Large intestine (tissue), 3 donors: ENCODE measurements at regions not wholly inside any gene's neighbourhood (a gene's known extent, or its start where the extent isn't known, plus 50 kb on each side); places are given as distances from the start of the nearest gene placed in this dataset.

Source experiments
- DNase-seq, 2 donors: peaks; one replicate each; pipeline versions ENCODE4 v3.0.0 to v3.0.0-alpha.2; 2013
- H3K27ac ChIP-seq: one replicate; pipeline ENCODE4 v1.5.1; 2013; ENCODE audit warnings: low read length
- H3K27me3 ChIP-seq: 2 replicates; pipeline ENCODE4 v1.6.1; 2013; ENCODE audit warnings: low read length; ENCODE audit not compliant: control insufficient read depth, insufficient read depth
- H3K36me3 ChIP-seq: 2 replicates; pipeline ENCODE4 v1.6.1; 2013; ENCODE audit warnings: low read length; ENCODE audit not compliant: control insufficient read depth, insufficient read depth
- H3K4me1 ChIP-seq: one replicate; pipeline ENCODE4 v1.6.1; 2013; ENCODE audit warnings: low read length; ENCODE audit not compliant: control insufficient read depth, insufficient read depth
- H3K4me3 ChIP-seq: one replicate; pipeline ENCODE4 v1.5.1; 2013; ENCODE audit warnings: low read length
- H3K9me3 ChIP-seq: one replicate; pipeline ENCODE4 v1.6.1; 2013; ENCODE audit warnings: mild to moderate bottlenecking, low read depth, low read length, moderate library complexity; ENCODE audit not compliant: control insufficient read depth
- WGBS: methylation state at CpG from one replicate; pipeline ENCODE4 v1.1.5; 2013; ENCODE audit warnings: low lambda C conversion rate; ENCODE audit not compliant: insufficient coverage; 5-methylcytosine and 5-hydroxymethylcytosine counted together

DNA sequence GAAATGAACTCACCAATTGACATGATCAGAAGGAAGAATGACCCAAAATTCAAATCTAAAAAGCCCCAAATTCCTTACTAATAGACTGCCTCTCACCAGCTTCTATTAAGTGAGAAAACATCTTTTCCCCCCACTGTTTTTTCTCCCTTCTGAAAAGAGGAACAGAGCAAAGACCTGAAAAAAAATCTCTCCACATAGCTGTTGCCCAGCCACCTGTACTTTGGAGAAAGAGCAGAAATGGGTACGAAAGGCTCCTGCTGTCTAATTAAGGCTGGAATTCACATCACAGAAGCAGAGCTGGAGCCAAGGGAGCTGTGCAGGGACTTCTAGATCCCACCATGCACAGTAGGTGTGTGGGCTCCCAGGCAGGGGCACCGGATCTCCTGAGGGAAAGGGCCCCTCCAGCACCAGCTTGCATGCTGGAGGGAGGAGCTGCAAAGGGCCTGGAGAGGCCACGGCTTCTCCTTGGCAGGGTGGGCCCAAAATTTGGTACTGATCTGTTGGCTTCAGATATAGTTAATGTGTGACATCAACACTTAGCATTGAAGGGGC, 73.2 kb upstream of the DUSP22 start:
- Histone ChIP-seq H3K9me3 (no peaks in the 10 kb centered on the region), H3K4me1 (no peaks in the 10 kb centered on the region), H3K27me3 (peaks cover 27% of the 10 kb centered on the region), H3K36me3 (no peaks in the 10 kb centered on the region), H3K27ac (no peak overlapping the region), H3K4me3 (no peak overlapping the region)
- no CpG with 5 or more reads among the region's 3 CpGs for WGBS
- DNase-seq: no peak

DNA sequence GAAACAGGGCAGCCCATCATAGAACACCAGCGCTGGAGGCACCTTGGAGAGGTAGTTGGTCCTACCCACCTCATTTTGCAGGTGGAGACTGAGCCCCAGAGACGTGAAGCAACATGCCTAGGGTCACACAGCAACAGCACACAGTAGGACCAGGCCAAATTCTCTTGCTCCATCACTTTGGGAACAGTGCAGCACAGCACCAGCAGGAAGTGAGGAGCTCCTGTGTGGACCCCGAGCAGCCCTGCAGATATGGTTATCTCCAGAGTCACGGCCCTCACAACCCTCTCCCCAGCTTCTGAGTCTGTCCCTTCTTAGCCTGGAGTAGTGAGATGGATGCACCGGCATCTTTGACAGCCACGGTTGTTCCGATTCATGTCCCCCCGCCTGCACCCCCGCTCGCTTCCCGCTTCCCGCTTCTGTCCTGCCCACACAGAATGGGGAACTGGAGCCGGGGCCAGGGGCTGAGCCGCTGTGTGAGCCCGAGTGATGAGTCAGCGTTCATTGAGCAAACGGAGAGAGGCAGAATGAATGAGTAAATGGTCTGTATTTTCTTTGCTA, 72.6 kb upstream of the DUSP22 start:
- no peaks in the 10 kb centered on the region for H3K9me3 ChIP-seq
- peaks cover 27% of the 10 kb centered on the region for H3K27me3 ChIP-seq
- no peaks in the 10 kb centered on the region for H3K36me3 ChIP-seq
- no peak for DNase-seq
- no peak overlapping the region for H3K27ac ChIP-seq
- H3K4me1 ChIP-seq: no peaks in the 10 kb centered on the region
- no peak overlapping the region for H3K4me3 ChIP-seq
- WGBS: 5% methylated on average over 4 of the region's 17 CpGs

DNA sequence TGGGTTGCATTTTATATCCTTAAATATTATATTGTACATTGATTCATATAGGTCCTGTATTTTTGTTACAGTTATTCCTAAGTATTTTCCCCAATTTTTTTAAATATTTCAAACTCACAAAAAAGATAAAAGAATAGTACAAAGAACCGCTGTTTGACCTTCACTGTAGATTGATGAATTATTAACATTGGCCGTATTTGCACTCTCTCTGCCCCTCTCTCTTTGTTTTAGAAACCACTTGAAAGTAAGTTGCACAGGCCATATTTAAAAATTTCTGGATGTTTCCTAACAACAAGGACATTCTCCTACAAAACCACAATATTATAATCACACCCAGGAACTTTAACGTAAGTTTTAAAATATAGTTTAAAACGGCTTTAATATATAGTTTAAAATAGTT, 72.0 kb upstream of the DUSP22 start:
- no peaks in the 10 kb centered on the region for H3K9me3 ChIP-seq
- WGBS: 69% methylated on average over 3 of the region's 4 CpGs
- H3K27ac ChIP-seq: no peak overlapping the region
- no peak overlapping the region for H3K4me3 ChIP-seq
- H3K27me3 ChIP-seq: peaks cover 27% of the 10 kb centered on the region
- H3K4me1 ChIP-seq: no peaks in the 10 kb centered on the region
- no peaks in the 10 kb centered on the region for H3K36me3 ChIP-seq
- no peak for DNase-seq

DNA sequence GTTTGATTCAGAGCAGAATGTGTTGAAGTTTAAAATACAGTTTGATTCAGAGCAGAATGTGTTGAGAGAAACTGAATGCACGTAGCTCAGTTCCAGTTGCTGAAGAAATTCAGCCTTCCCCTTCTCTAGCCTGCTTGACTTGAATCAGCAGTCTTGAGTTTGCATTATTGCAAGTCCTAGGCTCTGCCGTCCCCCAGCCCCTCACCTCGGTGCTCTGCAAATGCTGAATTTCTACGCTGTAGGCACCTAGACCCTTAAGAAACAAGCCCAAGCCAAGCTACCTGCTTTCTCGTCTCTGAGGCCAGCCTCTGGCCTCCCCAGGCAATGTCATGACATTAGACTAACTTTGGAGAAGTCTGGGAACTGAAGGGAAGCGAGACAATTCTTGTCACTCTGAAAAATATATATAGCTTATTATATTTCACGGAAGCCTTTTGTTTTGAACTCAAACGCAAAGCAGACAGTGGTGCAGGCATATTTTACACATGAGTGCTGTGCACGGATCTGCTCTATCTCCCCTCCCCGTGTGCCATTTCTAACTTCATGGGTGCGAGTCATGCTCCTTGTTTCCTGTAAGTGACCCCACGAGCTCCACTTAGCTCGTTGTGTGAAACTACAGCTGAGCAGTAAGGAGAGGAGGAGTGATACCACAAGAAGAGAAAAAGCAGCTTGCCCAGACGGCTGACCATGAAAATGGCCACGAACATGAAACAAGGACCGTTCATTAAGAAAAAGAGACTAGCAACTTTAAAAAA, 71.4 kb upstream of the DUSP22 start:
- Histone ChIP-seq H3K36me3 (no peaks in the 10 kb centered on the region), H3K4me1 (no peaks in the 10 kb centered on the region), H3K4me3 (no peak overlapping the region), H3K27ac (no peak overlapping the region), H3K27me3 (peaks cover 27% of the 10 kb centered on the region), H3K9me3 (no peaks in the 10 kb centered on the region)
- DNase-seq: no peak
- 88% methylated on average over 3 of the region's 16 CpGs for WGBS

DNA sequence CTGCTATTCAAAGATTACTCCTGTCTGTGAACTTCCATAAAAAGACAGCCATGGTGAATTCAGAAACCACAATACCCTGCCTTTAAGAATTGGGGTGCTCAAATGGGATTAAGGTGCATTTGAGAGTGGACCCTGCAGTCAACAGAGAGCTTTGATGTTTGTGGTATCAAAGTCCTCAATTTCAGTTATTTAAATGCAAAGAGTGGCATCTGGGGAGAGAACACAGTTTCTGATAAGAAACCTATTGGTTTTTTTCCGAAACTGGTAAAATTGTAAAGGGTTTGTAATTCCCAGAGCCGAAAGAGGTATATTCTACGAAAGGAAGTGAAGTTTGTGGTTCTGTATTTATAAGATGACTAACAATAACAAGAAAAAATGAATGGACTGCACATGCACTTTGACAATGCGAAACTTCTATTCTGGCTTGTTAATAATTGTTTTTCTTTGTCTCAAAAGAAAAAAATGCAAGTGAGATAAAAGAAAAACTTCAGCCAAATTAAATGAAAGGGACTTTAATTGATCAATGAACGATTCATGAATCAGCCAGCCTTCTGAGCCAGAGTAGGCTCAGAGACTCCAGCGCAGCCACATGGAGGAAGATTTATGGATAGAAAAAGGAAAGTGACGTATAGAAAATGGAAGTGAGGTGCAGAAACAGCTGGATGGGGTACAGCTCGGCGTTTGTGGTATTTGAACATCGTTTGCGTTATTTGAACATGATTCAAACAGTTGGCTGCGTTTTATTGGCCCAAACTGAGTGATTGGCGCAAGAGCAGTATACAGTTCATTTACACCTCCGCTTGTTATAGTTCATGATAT, 70.5 kb upstream of the DUSP22 start:
- no peak for DNase-seq
- Histone ChIP-seq H3K4me1 (no peaks in the 10 kb centered on the region), H3K36me3 (no peaks in the 10 kb centered on the region), H3K27ac (no peak overlapping the region), H3K9me3 (no peaks in the 10 kb centered on the region), H3K27me3 (peaks cover 27% of the 10 kb centered on the region), H3K4me3 (no peak overlapping the region)
- 84% methylated on average over 3 of the region's 14 CpGs for WGBS

DNA sequence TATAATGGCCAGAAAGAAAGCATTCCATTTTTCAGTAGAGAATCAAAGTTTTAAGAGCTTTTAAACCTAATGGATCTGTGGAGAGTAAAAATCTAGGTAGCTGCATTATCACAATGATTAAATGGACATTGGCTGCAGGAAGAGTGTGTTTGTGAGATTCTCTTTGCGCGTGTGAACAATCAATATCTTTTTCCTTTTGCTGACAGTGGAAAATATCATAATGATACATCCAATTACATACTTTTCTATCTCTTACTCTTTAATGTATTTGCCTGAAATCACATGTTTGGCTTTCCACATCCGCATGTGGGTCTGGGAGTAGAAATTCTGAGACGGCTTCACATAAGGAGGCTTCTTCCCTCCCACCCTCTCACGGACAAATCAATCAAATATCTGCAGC, 69.8 kb upstream of the DUSP22 start:
- H3K9me3 ChIP-seq: no peaks in the 10 kb centered on the region
- H3K4me3 ChIP-seq: no peak overlapping the region
- no peak for DNase-seq
- H3K27me3 ChIP-seq: peaks cover 27% of the 10 kb centered on the region
- H3K4me1 ChIP-seq: no peaks in the 10 kb centered on the region
- no peak overlapping the region for H3K27ac ChIP-seq
- WGBS: no CpG with 5 or more reads among the region's 5 CpGs
- no peaks in the 10 kb centered on the region for H3K36me3 ChIP-seq

DNA sequence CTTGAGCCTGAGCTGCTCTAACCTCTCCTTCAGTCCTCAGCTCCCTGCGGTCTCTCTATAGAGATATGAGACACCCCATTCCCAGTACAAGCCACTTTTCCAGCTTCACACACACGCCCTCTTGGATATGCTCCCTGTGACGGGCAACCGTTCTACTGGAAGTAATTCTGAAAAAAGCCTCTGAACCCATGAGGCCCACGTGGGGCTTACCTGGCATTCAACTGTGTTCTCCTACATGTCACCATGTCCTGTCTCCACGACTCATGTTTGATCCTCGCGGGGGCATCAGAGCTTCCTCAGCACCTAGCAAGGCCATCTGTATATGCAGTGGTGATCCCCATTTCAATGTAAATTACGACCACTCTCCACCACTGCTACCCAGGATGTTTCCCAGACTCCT, 69.2 kb upstream of the DUSP22 start:
- Histone ChIP-seq H3K27me3 (peaks cover 27% of the 10 kb centered on the region), H3K4me3 (no peak overlapping the region), H3K36me3 (no peaks in the 10 kb centered on the region), H3K4me1 (no peaks in the 10 kb centered on the region), H3K9me3 (no peaks in the 10 kb centered on the region), H3K27ac (no peak overlapping the region)
- DNase-seq: no peak
- no CpG with 5 or more reads among the region's 9 CpGs for WGBS

GRCh38 chr6:223763-224162, 68.5 kb upstream of the DUSP22 start:
- H3K27ac ChIP-seq: no peak overlapping the region
- H3K4me1 ChIP-seq: no peaks in the 10 kb centered on the region
- DNase-seq: no peak
- H3K27me3 ChIP-seq: peaks cover 27% of the 10 kb centered on the region
- H3K4me3 ChIP-seq: no peak overlapping the region
- no peaks in the 10 kb centered on the region for H3K9me3 ChIP-seq
- WGBS: no CpG with 5 or more reads among the region's 12 CpGs
- no peaks in the 10 kb centered on the region for H3K36me3 ChIP-seq

- no peak for DNase-seq
- no peaks in the 10 kb centered on the region for H3K36me3 ChIP-seq
- no peaks in the 10 kb centered on the region for H3K9me3 ChIP-seq
- H3K4me1 ChIP-seq: no peaks in the 10 kb centered on the region
- peaks cover 23% of the 10 kb centered on the region for H3K27me3 ChIP-seq
- no peak overlapping the region for H3K4me3 ChIP-seq
- no CpG with 5 or more reads among the region's 13 CpGs for WGBS
- H3K27ac ChIP-seq: no peak overlapping the region
These were observed 67.9 kb upstream of the DUSP22 start for GRCh38 chr6:224350-224749.

GRCh38 chr6:225121-225721, 67.1 kb upstream of the DUSP22 start:
- H3K27ac ChIP-seq: no peak overlapping the region
- no CpG with 5 or more reads among the region's 20 CpGs for WGBS
- H3K4me3 ChIP-seq: no peak overlapping the region
- no peak for DNase-seq
- no peaks in the 10 kb centered on the region for H3K9me3 ChIP-seq
- H3K36me3 ChIP-seq: no peaks in the 10 kb centered on the region
- H3K27me3 ChIP-seq: peaks cover 16% of the 10 kb centered on the region
- H3K4me1 ChIP-seq: no peaks in the 10 kb centered on the region
